HCT116 (cell line): ENCODE measurements at regions not wholly inside any gene's neighbourhood (a gene's known extent, or its start where the extent isn't known, plus 50 kb on each side); places are given as distances from the start of the nearest gene placed in this dataset.

Experiments
- ATAC-seq: fragments of 200-7000 bp; cut with Tn5 transposase; 2 replicates; pipeline ENCODE4 v1.9.1; 2020; ENCODE audit warnings: mild to moderate bottlenecking, moderate library complexity
- BruUV-seq: library from RNA; stranded (reverse); fragments of 400-500 nt; replicated peaks from 2 replicates; lab custom pipeline; 2021; lab: Mats Ljungman, UMichigan
- CTCF ChIA-PET: fragments of 300-600 bp; sonication (Branson Sonifier 250); formaldehyde crosslinking; loops from one replicate; lab custom pipeline; 2021; ENCODE audit warnings: antibody characterized with exemption; lab: Charles Lee
- POLR2A ChIA-PET: fragments of 300-600, 350-600 bp; sonication (Branson Sonifier 250); formaldehyde crosslinking; loops from one replicate; lab custom pipeline; 2021; ENCODE audit warnings: antibody characterized with exemption; lab: Charles Lee
- RAD21 ChIA-PET, 2 experiments: fragments of 300-600 bp; sonication (Branson Sonifier 250); formaldehyde crosslinking; loops; one replicate each; lab custom pipeline; 2023; ENCODE audit warnings: low total read pairs in 2 of 2; ENCODE audit not compliant: uncharacterized antibody in 2 of 2, unreplicated experiment in 2 of 2, low non-redundant PET in 1 of 2; lab: Charles Lee
- DNase-seq: peaks from one replicate; pipeline ENCODE4 v3.0.0-alpha.2; 2010; ENCODE audit warnings: low read depth, low spot score
- H2AFZ ChIP-seq: fragments of 200-600 bp; shearing (Covaris generic), sonication (generic); 2 replicates; pipeline ENCODE4 v1.6.1; 2017; ENCODE audit warnings: low read depth, mixed run types, mixed read lengths, antibody characterized with exemption, low read length; ENCODE audit not compliant: poor library complexity, severe bottlenecking
- H3K27ac ChIP-seq: 2 replicates; pipeline ENCODE4 v1.5.1; 2012; ENCODE audit warnings: low read depth, low read length
- H3K27me3 ChIP-seq: fragments of 200-600 bp; sonication (generic); 2 replicates; pipeline ENCODE4 v1.6.1; 2016; ENCODE audit warnings: mixed run types, low read length, mixed read lengths; ENCODE audit not compliant: insufficient read depth
- H3K36me3 ChIP-seq, 2 experiments: fragments of 200-500 bp in 1 of 2; fragments of 200-600 bp in 1 of 2; sonication (Bioruptor generic) in 1 of 2; sonication (generic) in 1 of 2; 2 replicates each; pipeline versions ENCODE4 v1.5.1 to v1.6.1; 2014 to 2016; ENCODE audit warnings: low read length in 2 of 2, inconsistent platforms in 1 of 2, mixed read lengths in 1 of 2, mixed run types in 1 of 2; ENCODE audit not compliant: insufficient read depth in 2 of 2, control insufficient read depth in 1 of 2
- H3K4me1 ChIP-seq, 2 experiments: fragments of 200-600 bp in 1 of 2; sonication (generic) in 1 of 2; 2 replicates each; pipeline versions ENCODE4 v1.5.1 to v1.6.1; 2012 to 2017; ENCODE audit warnings: low read length in 2 of 2, inconsistent platforms in 1 of 2, mild to moderate bottlenecking in 1 of 2, mixed read lengths in 1 of 2, mixed run types in 1 of 2, moderate library complexity in 1 of 2; ENCODE audit not compliant: insufficient read depth in 2 of 2, control insufficient read depth in 1 of 2
- H3K4me2 ChIP-seq: fragments of 200-600 bp; sonication (generic); 2 replicates; pipeline ENCODE4 v1.6.1; 2017; ENCODE audit warnings: mixed run types, low read length, mixed read lengths
- H3K4me3 ChIP-seq, 2 experiments: fragments of 200-600 bp in 1 of 2; sonication (generic) in 1 of 2; replicated peaks in 1 of 2; 2 replicates each; pipeline ENCODE4 v1.5.1; 2011 to 2016; ENCODE audit warnings: low read length in 2 of 2, control low read depth in 1 of 2, low read depth in 1 of 2, mild to moderate bottlenecking in 1 of 2, mixed read lengths in 1 of 2, mixed run types in 1 of 2
- H3K79me2 ChIP-seq: fragments of 200-600 bp; sonication (generic); 2 replicates; pipeline ENCODE4 v1.6.1; 2017; ENCODE audit warnings: mild to moderate bottlenecking, mixed run types, low read length, moderate library complexity, mixed read lengths; ENCODE audit not compliant: insufficient read depth
- H3K9ac ChIP-seq: fragments of 200-600 bp; sonication (generic); 2 replicates; pipeline ENCODE4 v1.6.1; 2016; ENCODE audit warnings: low read length, mixed read lengths
- H3K9me2 ChIP-seq: fragments of 200-600 bp; sonication (generic), shearing (Covaris generic); 2 replicates; pipeline ENCODE4 v1.6.1; 2017; ENCODE audit warnings: mixed run types, mild to moderate bottlenecking, moderate library complexity; ENCODE audit not compliant: insufficient read depth
- H3K9me3 ChIP-seq, 2 experiments: fragments of 200-500 bp in 1 of 2; fragments of 200-600 bp in 1 of 2; sonication (Bioruptor generic) in 1 of 2; sonication (generic) in 1 of 2; 2 replicates each; pipeline ENCODE4 v1.6.1; 2014 to 2017; ENCODE audit warnings: low read length in 2 of 2, mixed read lengths in 2 of 2, inconsistent platforms in 1 of 2, low read depth in 1 of 2, mild to moderate bottlenecking in 1 of 2, mixed run types in 1 of 2, moderate library complexity in 1 of 2; ENCODE audit not compliant: control insufficient read depth in 1 of 2, insufficient read depth in 1 of 2
- H4K20me1 ChIP-seq: fragments of 200-600 bp; sonication (generic), shearing (Covaris generic); 2 replicates; pipeline ENCODE4 v1.6.1; 2017; ENCODE audit warnings: mixed run types, mild to moderate bottlenecking, moderate library complexity; ENCODE audit not compliant: insufficient read depth
- CBX3 ChIP-seq: IDR thresholded peaks from 2 replicates; pipeline ENCODE4 v1.6.1; 2012; ENCODE audit warnings: low read depth
- EGR1 ChIP-seq: IDR thresholded peaks from 2 replicates; pipeline ENCODE4 v1.6.1; 2012; ENCODE audit warnings: low read depth
- ELF1 ChIP-seq: IDR thresholded peaks from 2 replicates; pipeline ENCODE4 v1.6.1; 2012; ENCODE audit warnings: low read depth, borderline replicate concordance
- EZH2 ChIP-seq: fragments of 200-600 bp; sonication (generic); IDR thresholded peaks from 2 replicates; pipeline ENCODE4 v1.6.1; 2017; ENCODE audit warnings: antibody characterized with exemption, mixed run types
- EZH2phosphoT487 ChIP-seq: fragments of 200-600 bp; IDR thresholded peaks from 2 replicates; pipeline ENCODE4 v1.6.1; 2018; ENCODE audit warnings: antibody characterized with exemption, borderline replicate concordance
- FOSL1 ChIP-seq: IDR thresholded peaks from 2 replicates; pipeline ENCODE4 v1.6.1; 2012; ENCODE audit warnings: low read depth
- JUND ChIP-seq: IDR thresholded peaks from 2 replicates; pipeline ENCODE4 v1.6.1; 2012
- POLR2A ChIP-seq: IDR thresholded peaks from 2 replicates; pipeline ENCODE4 v1.7.0; 2011; ENCODE audit warnings: borderline replicate concordance; ENCODE audit not compliant: insufficient read depth, insufficient read length; ENCODE audit errors: extremely low read depth
- POLR2AphosphoS5 ChIP-seq: IDR thresholded peaks from 2 replicates; pipeline ENCODE4 v1.6.1; 2011; ENCODE audit warnings: mild to moderate bottlenecking, low read depth, low read length, moderate library complexity
- SP1 ChIP-seq: IDR thresholded peaks from 2 replicates; pipeline ENCODE4 v1.6.1; 2012; ENCODE audit warnings: low read depth
- YY1 ChIP-seq: IDR thresholded peaks from 2 replicates; pipeline ENCODE4 v1.6.1; 2011; ENCODE audit warnings: low read length, low read depth, moderate library complexity, mild to moderate bottlenecking; ENCODE audit not compliant: insufficient replicate concordance; ENCODE audit errors: extremely low read depth
- ZNF274 ChIP-seq: fragments of 200-500 bp; sonication (Bioruptor generic); IDR thresholded peaks from 2 replicates; pipeline ENCODE4 v1.6.1; 2014; ENCODE audit warnings: mild to moderate bottlenecking, low read depth, low read length, inconsistent platforms
- intact Hi-C: fragments of 100-400 bp; cut with micrococcal nuclease; formaldehyde crosslinking; loops from 2 replicates; pipeline ENCODE4 v1.10.0; 2022
- TF ChIP-seq, protein P1 (sequence below): IDR thresholded peaks from 2 replicates; pipeline ENCODE4 v1.6.1; 2012; ENCODE audit warnings: low read depth
- TF ChIP-seq, protein P2 (sequence below): IDR thresholded peaks from 2 replicates; pipeline ENCODE4 v1.6.1; 2012
- TF ChIP-seq, protein P3 (sequence below), 3 experiments: fragments of 200-600 bp in 1 of 3; sonication (generic) in 1 of 3; IDR thresholded peaks in 2 of 3; conservative IDR thresholded peaks in 1 of 3; 2 replicates each; pipeline ENCODE4 v1.5.1; 2012 to 2017; ENCODE audit warnings: low read depth in 2 of 3, low read length in 2 of 3, antibody characterized with exemption in 1 of 3, borderline replicate concordance in 1 of 3, control low read depth in 1 of 3, mild to moderate bottlenecking in 1 of 3, mixed read lengths in 1 of 3, mixed run types in 1 of 3, moderate library complexity in 1 of 3; ENCODE audit not compliant: insufficient read depth in 1 of 3
- TF ChIP-seq, protein P4 (sequence below): IDR thresholded peaks from 2 replicates; pipeline ENCODE4 v1.6.1; 2012

DNA sequence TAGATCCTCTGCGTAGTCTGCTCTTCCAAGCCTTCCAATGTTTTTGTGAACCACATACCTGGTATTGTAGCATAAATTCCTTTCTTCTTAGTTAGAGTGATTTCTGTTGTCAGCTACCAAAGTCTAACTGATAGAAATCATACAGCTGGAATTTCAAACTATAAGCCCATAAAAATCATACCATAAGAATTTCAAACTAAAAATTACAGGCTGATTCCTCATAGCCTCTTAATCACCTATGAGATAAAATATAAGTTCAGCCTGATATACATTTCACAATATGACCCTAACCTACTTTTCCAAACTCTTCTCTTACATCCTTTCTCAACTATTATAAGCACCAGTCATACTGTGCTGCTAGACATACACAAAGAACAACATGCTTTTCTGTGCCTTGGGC is 64.8 kb downstream of the PTHLH start:
- ATAC-seq: no peak
- CTCF ChIA-PET: no interaction called here
- no peak for DNase-seq
- H3K9me3 ChIP-seq: no peaks in the 10 kb centered on the region
- RAD21 ChIA-PET: no interaction called here
- BruUV-seq: no TSS peak
- H2AFZ ChIP-seq: no peak overlapping the region
- H3K27me3 ChIP-seq: no peaks in the 10 kb centered on the region
- H3K9ac ChIP-seq: no peak overlapping the region
- no peaks in the 10 kb centered on the region for H3K9me2 ChIP-seq
- no peak overlapping the region for H3K4me2 ChIP-seq
- H3K27ac ChIP-seq: no peak overlapping the region
- intact Hi-C loops: no loop called here
- no peaks in the 10 kb centered on the region for H3K4me1 ChIP-seq
- no peaks in the 10 kb centered on the region for H3K79me2 ChIP-seq
- POLR2A ChIA-PET: no interaction called here
- H3K4me3 ChIP-seq: no peak overlapping the region
- no peaks in the 10 kb centered on the region for H3K36me3 ChIP-seq
- H4K20me1 ChIP-seq: no peaks in the 10 kb centered on the region
- TF ChIP-seq, protein P1, sequence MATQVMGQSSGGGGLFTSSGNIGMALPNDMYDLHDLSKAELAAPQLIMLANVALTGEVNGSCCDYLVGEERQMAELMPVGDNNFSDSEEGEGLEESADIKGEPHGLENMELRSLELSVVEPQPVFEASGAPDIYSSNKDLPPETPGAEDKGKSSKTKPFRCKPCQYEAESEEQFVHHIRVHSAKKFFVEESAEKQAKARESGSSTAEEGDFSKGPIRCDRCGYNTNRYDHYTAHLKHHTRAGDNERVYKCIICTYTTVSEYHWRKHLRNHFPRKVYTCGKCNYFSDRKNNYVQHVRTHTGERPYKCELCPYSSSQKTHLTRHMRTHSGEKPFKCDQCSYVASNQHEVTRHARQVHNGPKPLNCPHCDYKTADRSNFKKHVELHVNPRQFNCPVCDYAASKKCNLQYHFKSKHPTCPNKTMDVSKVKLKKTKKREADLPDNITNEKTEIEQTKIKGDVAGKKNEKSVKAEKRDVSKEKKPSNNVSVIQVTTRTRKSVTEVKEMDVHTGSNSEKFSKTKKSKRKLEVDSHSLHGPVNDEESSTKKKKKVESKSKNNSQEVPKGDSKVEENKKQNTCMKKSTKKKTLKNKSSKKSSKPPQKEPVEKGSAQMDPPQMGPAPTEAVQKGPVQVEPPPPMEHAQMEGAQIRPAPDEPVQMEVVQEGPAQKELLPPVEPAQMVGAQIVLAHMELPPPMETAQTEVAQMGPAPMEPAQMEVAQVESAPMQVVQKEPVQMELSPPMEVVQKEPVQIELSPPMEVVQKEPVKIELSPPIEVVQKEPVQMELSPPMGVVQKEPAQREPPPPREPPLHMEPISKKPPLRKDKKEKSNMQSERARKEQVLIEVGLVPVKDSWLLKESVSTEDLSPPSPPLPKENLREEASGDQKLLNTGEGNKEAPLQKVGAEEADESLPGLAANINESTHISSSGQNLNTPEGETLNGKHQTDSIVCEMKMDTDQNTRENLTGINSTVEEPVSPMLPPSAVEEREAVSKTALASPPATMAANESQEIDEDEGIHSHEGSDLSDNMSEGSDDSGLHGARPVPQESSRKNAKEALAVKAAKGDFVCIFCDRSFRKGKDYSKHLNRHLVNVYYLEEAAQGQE: no peak
- TF ChIP-seq ELF1: no peak
- no peak for TF ChIP-seq SP1
- TF ChIP-seq JUND: no peak
- TF ChIP-seq FOSL1: no peak
- no peak for TF ChIP-seq POLR2A
- no peak for TF ChIP-seq POLR2AphosphoS5
- no peak for TF ChIP-seq YY1
- TF ChIP-seq, protein P2, sequence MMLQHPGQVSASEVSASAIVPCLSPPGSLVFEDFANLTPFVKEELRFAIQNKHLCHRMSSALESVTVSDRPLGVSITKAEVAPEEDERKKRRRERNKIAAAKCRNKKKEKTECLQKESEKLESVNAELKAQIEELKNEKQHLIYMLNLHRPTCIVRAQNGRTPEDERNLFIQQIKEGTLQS: no peak
- TF ChIP-seq, protein P3, sequence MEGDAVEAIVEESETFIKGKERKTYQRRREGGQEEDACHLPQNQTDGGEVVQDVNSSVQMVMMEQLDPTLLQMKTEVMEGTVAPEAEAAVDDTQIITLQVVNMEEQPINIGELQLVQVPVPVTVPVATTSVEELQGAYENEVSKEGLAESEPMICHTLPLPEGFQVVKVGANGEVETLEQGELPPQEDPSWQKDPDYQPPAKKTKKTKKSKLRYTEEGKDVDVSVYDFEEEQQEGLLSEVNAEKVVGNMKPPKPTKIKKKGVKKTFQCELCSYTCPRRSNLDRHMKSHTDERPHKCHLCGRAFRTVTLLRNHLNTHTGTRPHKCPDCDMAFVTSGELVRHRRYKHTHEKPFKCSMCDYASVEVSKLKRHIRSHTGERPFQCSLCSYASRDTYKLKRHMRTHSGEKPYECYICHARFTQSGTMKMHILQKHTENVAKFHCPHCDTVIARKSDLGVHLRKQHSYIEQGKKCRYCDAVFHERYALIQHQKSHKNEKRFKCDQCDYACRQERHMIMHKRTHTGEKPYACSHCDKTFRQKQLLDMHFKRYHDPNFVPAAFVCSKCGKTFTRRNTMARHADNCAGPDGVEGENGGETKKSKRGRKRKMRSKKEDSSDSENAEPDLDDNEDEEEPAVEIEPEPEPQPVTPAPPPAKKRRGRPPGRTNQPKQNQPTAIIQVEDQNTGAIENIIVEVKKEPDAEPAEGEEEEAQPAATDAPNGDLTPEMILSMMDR (IDR thresholded peaks at IDR 0.05 in 2 of 3, conservative IDR thresholded peaks at IDR 0.05 in 1 of 3; ENCODE audit: borderline replicate concordance in 1 of 3, insufficient read depth in 1 of 3, low read depth in 2 of 3, low read length in 2 of 3): no peak
- TF ChIP-seq CBX3: no peak
- TF ChIP-seq, protein P4, sequence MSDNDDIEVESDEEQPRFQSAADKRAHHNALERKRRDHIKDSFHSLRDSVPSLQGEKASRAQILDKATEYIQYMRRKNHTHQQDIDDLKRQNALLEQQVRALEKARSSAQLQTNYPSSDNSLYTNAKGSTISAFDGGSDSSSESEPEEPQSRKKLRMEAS: no peak
- TF ChIP-seq EZH2phosphoT487: no peak
- no peak for TF ChIP-seq ZNF274
- TF ChIP-seq EGR1: no peak
- TF ChIP-seq EZH2: no peak
